Neural progenitor cell (in vitro differentiated cells): ENCODE measurements at regions not wholly inside any gene's neighbourhood (a gene's known extent, or its start where the extent isn't known, plus 50 kb on each side); places are given as distances from the start of the nearest gene placed in this dataset.

Experiments
- DNase-seq: peaks from one replicate; pipeline ENCODE4 v3.0.0-alpha.2; 2016; ENCODE audit warnings: low spot score
- H2AFZ ChIP-seq: fragments of 200-600 bp; sonication (generic); replicated peaks from 2 replicates; pipeline ENCODE4 v1.6.1; 2016; ENCODE audit warnings: antibody characterized with exemption
- H3F3A ChIP-seq: fragments of 200-600 bp; sonication (generic); 2 replicates; pipeline ENCODE4 v1.6.1; 2016; ENCODE audit warnings: antibody characterized with exemption, low read depth
- H3K27ac ChIP-seq: fragments of 200-600 bp; sonication (generic); 2 replicates; pipeline ENCODE4 v1.5.1; 2016; ENCODE audit warnings: mild to moderate bottlenecking
- H3K27me3 ChIP-seq: fragments of 200-600 bp; sonication (generic); 2 replicates; pipeline ENCODE4 v1.6.1; 2016; ENCODE audit warnings: mild to moderate bottlenecking, moderate library complexity
- H3K36me3 ChIP-seq: fragments of 200-600 bp; sonication (generic); 2 replicates; pipeline ENCODE4 v1.5.1; 2016
- H3K4me1 ChIP-seq: fragments of 200-600 bp; sonication (generic); 2 replicates; pipeline ENCODE4 v1.6.1; 2016; ENCODE audit warnings: mixed run types
- H3K4me2 ChIP-seq: fragments of 200-600 bp; sonication (generic); 2 replicates; pipeline ENCODE4 v1.6.1; 2016
- H3K4me3 ChIP-seq: fragments of 200-600 bp; sonication (generic); 2 replicates; pipeline ENCODE4 v1.5.1; 2016
- H3K79me2 ChIP-seq: fragments of 200-600 bp; sonication (generic); 2 replicates; pipeline ENCODE4 v1.6.1; 2016; ENCODE audit warnings: low read depth
- H3K9ac ChIP-seq: fragments of 200-600 bp; sonication (generic); 2 replicates; pipeline ENCODE4 v1.6.1; 2016
- H3K9me3 ChIP-seq: fragments of 200-600 bp; sonication (generic); 2 replicates; pipeline ENCODE4 v1.5.1; 2016; ENCODE audit warnings: low read depth
- H4K20me1 ChIP-seq: fragments of 200-600 bp; sonication (generic); 2 replicates; pipeline ENCODE4 v1.6.1; 2016; ENCODE audit warnings: low read depth
- H3K27ac Mint-ChIP-seq: 3 replicates; pipeline ENCODE4 v1.8.0; 2021; ENCODE audit warnings: mixed read lengths
- H3K27me3 Mint-ChIP-seq: 2 replicates; pipeline ENCODE4 v1.8.0; 2022; ENCODE audit warnings: low read depth, mild to moderate bottlenecking, inconsistent platforms, moderate library complexity, mixed read lengths; ENCODE audit not compliant: insufficient read depth
- H3K36me3 Mint-ChIP-seq: 3 replicates; pipeline ENCODE4 v1.8.0; 2021; ENCODE audit warnings: mixed read lengths
- H3K4me1 Mint-ChIP-seq: 3 replicates; pipeline ENCODE4 v1.8.0; 2021; ENCODE audit warnings: mixed read lengths
- H3K4me3 Mint-ChIP-seq: 3 replicates; pipeline ENCODE4 v1.8.0; 2021; ENCODE audit warnings: mild to moderate bottlenecking, moderate library complexity, mixed read lengths
- H3K9me3 Mint-ChIP-seq: 3 replicates; pipeline ENCODE4 v1.8.0; 2020; ENCODE audit warnings: mixed read lengths
- CTCF ChIP-seq: fragments of 200-600 bp; sonication (generic); IDR thresholded peaks from 2 replicates; pipeline ENCODE4 v1.5.1; 2017; ENCODE audit warnings: antibody characterized with exemption, mild to moderate bottlenecking
- EZH2 ChIP-seq: fragments of 200-600 bp; sonication (generic); IDR thresholded peaks from 2 replicates; pipeline ENCODE4 v1.6.1; 2017; ENCODE audit warnings: antibody characterized with exemption, mild to moderate bottlenecking, moderate library complexity
- EZH2phosphoT487 ChIP-seq: fragments of 200-600 bp; sonication (generic); IDR thresholded peaks from 2 replicates; pipeline ENCODE4 v1.6.1; 2017; ENCODE audit warnings: antibody characterized with exemption

GRCh38 chr5:89060768-89061167, 177.8 kb upstream of the MEF2C start:
- Mint-ChIP-seq H3K4me3 (no peak overlapping the region), H3K36me3 (no peaks in the 10 kb centered on the region), H3K27ac (no peak overlapping the region), H3K27me3 (no peaks in the 10 kb centered on the region), H3K4me1 (peaks cover 4% of the 10 kb centered on the region), H3K9me3 (no peaks in the 10 kb centered on the region)
- no peaks in the 10 kb centered on the region for H3K9me3 ChIP-seq
- no peak overlapping the region for H2AFZ ChIP-seq
- H3K36me3 ChIP-seq = no peaks in the 10 kb centered on the region
- H3K27ac ChIP-seq = no peak overlapping the region
- no peaks in the 10 kb centered on the region for H3F3A ChIP-seq
- no peak overlapping the region for H3K4me2 ChIP-seq
- H3K4me3 ChIP-seq = no peak overlapping the region
- no peaks in the 10 kb centered on the region for H3K79me2 ChIP-seq
- no peaks in the 10 kb centered on the region for H3K4me1 ChIP-seq
- TF ChIP-seq EZH2 (no peak), CTCF (no peak), EZH2phosphoT487 (no peak)
- H3K9ac ChIP-seq = no peak overlapping the region
- no peaks in the 10 kb centered on the region for H3K27me3 ChIP-seq
- no peaks in the 10 kb centered on the region for H4K20me1 ChIP-seq
- DNase-seq = no peak

GRCh38 chr5:89059274-89059673, 176.3 kb upstream of the MEF2C start:
- no peaks in the 10 kb centered on the region for H3K36me3 Mint-ChIP-seq
- Histone ChIP-seq H3K27ac (no peak overlapping the region), H3K4me3 (no peak overlapping the region), H3K9me3 (no peaks in the 10 kb centered on the region), H3F3A (no peaks in the 10 kb centered on the region), H3K79me2 (no peaks in the 10 kb centered on the region), H3K36me3 (no peaks in the 10 kb centered on the region), H3K9ac (no peak overlapping the region), H3K4me2 (no peak overlapping the region), H3K4me1 (no peaks in the 10 kb centered on the region), H3K27me3 (no peaks in the 10 kb centered on the region), H4K20me1 (no peaks in the 10 kb centered on the region), H2AFZ (no peak overlapping the region)
- H3K4me1 Mint-ChIP-seq = no peaks in the 10 kb centered on the region
- TF ChIP-seq EZH2phosphoT487 (no peak), EZH2 (no peak), CTCF (no peak)
- H3K9me3 Mint-ChIP-seq = no peaks in the 10 kb centered on the region
- no peak overlapping the region for H3K27ac Mint-ChIP-seq
- H3K4me3 Mint-ChIP-seq = no peak overlapping the region
- H3K27me3 Mint-ChIP-seq = no peaks in the 10 kb centered on the region
- no peak for DNase-seq

GRCh38 chr5:89055695-89056085, 172.7 kb upstream of the MEF2C start:
- Mint-ChIP-seq H3K4me3 (no peak overlapping the region), H3K36me3 (no peaks in the 10 kb centered on the region), H3K4me1 (no peaks in the 10 kb centered on the region), H3K9me3 (peaks cover 8% of the 10 kb centered on the region), H3K27ac (no peak overlapping the region), H3K27me3 (peaks cover 2% of the 10 kb centered on the region)
- H3K27ac ChIP-seq = no peak overlapping the region
- TF ChIP-seq CTCF (no peak), EZH2phosphoT487 (no peak), EZH2 (no peak)
- no peaks in the 10 kb centered on the region for H3F3A ChIP-seq
- H3K9me3 ChIP-seq = no peaks in the 10 kb centered on the region
- no peaks in the 10 kb centered on the region for H4K20me1 ChIP-seq
- DNase-seq = no peak
- no peak overlapping the region for H2AFZ ChIP-seq
- H3K27me3 ChIP-seq = no peaks in the 10 kb centered on the region
- H3K4me3 ChIP-seq = no peak overlapping the region
- H3K4me2 ChIP-seq = no peak overlapping the region
- H3K9ac ChIP-seq = no peak overlapping the region
- H3K36me3 ChIP-seq = no peaks in the 10 kb centered on the region
- no peaks in the 10 kb centered on the region for H3K4me1 ChIP-seq
- no peaks in the 10 kb centered on the region for H3K79me2 ChIP-seq
